Stimulated activated CD4-positive, alpha-beta T cell treated with anti-CD3 and anti-CD28 coated beads, Interleukin-1b, Interleukin-23, amount 100 ng/mL, for 1 hour (primary cell): ENCODE measurements at regions not wholly inside any gene's neighbourhood (a gene's known extent, or its start where the extent isn't known, plus 50 kb on each side); places are given as distances from the start of the nearest gene placed in this dataset.
"Not testable (repeated sequence)": the region's sequence is repeated elsewhere in the genome, so short reads cannot be mapped to it uniquely, and the experiment has no call there.

ENCODE experiments used
- DNase-seq, 2 donors: peaks; one replicate each; pipeline ENCODE4 v3.0.0-alpha.2; 2020; ENCODE audit warnings: low read depth in 2 of 2

GRCh38 chr18:1273469-1273868, 368.8 kb downstream of the ADCYAP1 start:
- no peak for DNase-seq

GRCh38 chr18:1292167-1292566, 387.5 kb downstream of the ADCYAP1 start:
- no peak for DNase-seq

GRCh38 chr18:1294229-1294628, 389.6 kb downstream of the ADCYAP1 start:
- DNase-seq: no peak

- no peak for DNase-seq
Measured at GRCh38 chr18:1296237-1296636, 391.6 kb downstream of the ADCYAP1 start.

- DNase-seq: no peak
Measured at GRCh38 chr18:1302861-1303260, 398.2 kb downstream of the ADCYAP1 start.

GRCh38 chr18:1304392-1304992, 399.8 kb downstream of the ADCYAP1 start:
- DNase-seq: no peak

- no peak for DNase-seq
Measured at GRCh38 chr18:1306641-1307040, 402.0 kb downstream of the ADCYAP1 start.

- no peak for DNase-seq
Measured at GRCh38 chr18:1308686-1309085, 404.0 kb downstream of the ADCYAP1 start.

- no peak for DNase-seq
Measured at GRCh38 chr18:1311376-1311775, 406.7 kb downstream of the ADCYAP1 start.

GRCh38 chr18:1335345-1335744, 430.7 kb downstream of the ADCYAP1 start:
- not testable (repeated sequence) for DNase-seq

GRCh38 chr18:1350931-1351450, 446.3 kb downstream of the ADCYAP1 start:
- DNase-seq: no peak

- DNase-seq: no peak
Measured at GRCh38 chr18:1353025-1353424, 448.4 kb downstream of the ADCYAP1 start.

- no peak for DNase-seq
Measured at GRCh38 chr18:1357724-1358123, 453.1 kb downstream of the ADCYAP1 start.

GRCh38 chr18:1361936-1362335, 457.3 kb downstream of the ADCYAP1 start:
- DNase-seq: no peak

- DNase-seq: no peak
Measured at GRCh38 chr18:1370552-1370951, 465.9 kb downstream of the ADCYAP1 start.

- no peak for DNase-seq
Measured at GRCh38 chr18:1371724-1372123, 467.1 kb downstream of the ADCYAP1 start.

GRCh38 chr18:1383465-1383864, 478.8 kb downstream of the ADCYAP1 start:
- no peak for DNase-seq

- not testable (repeated sequence) for DNase-seq
Measured at GRCh38 chr18:1388468-1388867, 483.8 kb downstream of the ADCYAP1 start.

- no peak for DNase-seq
Measured at GRCh38 chr18:1392046-1392445, 487.4 kb downstream of the ADCYAP1 start.

GRCh38 chr18:1392865-1393734, 488.4 kb downstream of the ADCYAP1 start:
- DNase-seq: no peak

- no peak for DNase-seq
Measured at GRCh38 chr18:1393929-1394328, 489.3 kb downstream of the ADCYAP1 start.

- DNase-seq: no peak
Measured at GRCh38 chr18:1394426-1394825, 489.8 kb downstream of the ADCYAP1 start.

GRCh38 chr18:1394966-1395365, 490.3 kb downstream of the ADCYAP1 start:
- no peak for DNase-seq
